Lower leg skin (tissue), 4 donors: ENCODE measurements at regions not wholly inside any gene's neighbourhood (a gene's known extent, or its start where the extent isn't known, plus 50 kb on each side); places are given as distances from the start of the nearest gene placed in this dataset.

Experiments used
- DNase-seq, 2 donors: peaks; one replicate each; pipeline ENCODE4 v3.0.0-alpha.2; 2019; ENCODE audit warnings: low spot score in 2 of 2
- H3K4me3 ChIP-seq: fragments of 200-600 bp; sonication (generic); 2 replicates; pipeline ENCODE4 v1.5.1; 2017; ENCODE audit warnings: mild to moderate bottlenecking, low read depth; ENCODE audit not compliant: poor library complexity, severe bottlenecking
- POLR2A ChIP-seq, 2 donors: fragments of 450-650 bp; IDR thresholded peaks; one replicate each; pipeline ENCODE4 v1.6.1; 2016 to 2017; ENCODE audit warnings: antibody characterized with exemption in 2 of 2, mild to moderate bottlenecking in 1 of 2, moderate library complexity in 1 of 2
- WGBS, 2 donors: methylation state at CpG; one replicate each; pipeline ENCODE4 v1.1.5; 2018; 5-methylcytosine and 5-hydroxymethylcytosine counted together
- intact Hi-C: fragments of 100-400 bp; cut with DNase I; formaldehyde crosslinking; loops from one replicate; pipeline ENCODE4 v1.15.0; 2023; ENCODE audit warnings: low total_unique reads
- TF ChIP-seq, protein P1 (sequence below), 3 donors: fragments of 450-650 bp; IDR thresholded peaks; one replicate each; pipeline ENCODE4 v1.5.1; 2016; ENCODE audit warnings: antibody characterized with exemption in 3 of 3, mild to moderate bottlenecking in 3 of 3, moderate library complexity in 2 of 3

DNA sequence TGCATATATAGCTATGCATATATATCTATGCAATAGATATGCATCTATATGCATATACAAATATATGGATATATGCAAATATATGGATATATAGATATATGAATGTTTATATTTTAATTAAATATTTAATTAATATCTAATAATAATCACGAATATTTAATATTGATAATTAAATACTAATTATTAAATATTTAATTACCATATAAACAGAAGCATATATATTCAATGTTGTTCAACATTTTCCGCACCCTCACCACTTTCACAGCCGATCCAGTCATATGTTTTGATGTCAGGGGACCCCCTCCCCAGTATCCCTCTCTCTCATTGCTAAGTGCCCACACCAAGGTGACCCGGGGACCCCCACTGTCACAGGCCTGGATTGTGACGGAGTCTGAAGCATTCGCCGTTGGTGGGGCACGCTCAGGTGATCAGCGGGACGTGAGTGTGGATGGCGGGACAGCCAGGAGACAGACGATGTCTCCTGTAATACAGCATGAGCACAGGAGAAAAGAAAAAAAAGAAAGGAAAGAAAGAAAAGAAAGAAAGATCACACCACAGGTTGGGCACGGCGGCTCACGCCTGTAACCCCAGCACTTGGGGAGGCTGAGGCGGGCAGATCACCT, 199.7 kb downstream of the CRLF2 start:
- peak in 1 of 2 donors; percentile 45 for DNase-seq
- TF ChIP-seq, protein P1, sequence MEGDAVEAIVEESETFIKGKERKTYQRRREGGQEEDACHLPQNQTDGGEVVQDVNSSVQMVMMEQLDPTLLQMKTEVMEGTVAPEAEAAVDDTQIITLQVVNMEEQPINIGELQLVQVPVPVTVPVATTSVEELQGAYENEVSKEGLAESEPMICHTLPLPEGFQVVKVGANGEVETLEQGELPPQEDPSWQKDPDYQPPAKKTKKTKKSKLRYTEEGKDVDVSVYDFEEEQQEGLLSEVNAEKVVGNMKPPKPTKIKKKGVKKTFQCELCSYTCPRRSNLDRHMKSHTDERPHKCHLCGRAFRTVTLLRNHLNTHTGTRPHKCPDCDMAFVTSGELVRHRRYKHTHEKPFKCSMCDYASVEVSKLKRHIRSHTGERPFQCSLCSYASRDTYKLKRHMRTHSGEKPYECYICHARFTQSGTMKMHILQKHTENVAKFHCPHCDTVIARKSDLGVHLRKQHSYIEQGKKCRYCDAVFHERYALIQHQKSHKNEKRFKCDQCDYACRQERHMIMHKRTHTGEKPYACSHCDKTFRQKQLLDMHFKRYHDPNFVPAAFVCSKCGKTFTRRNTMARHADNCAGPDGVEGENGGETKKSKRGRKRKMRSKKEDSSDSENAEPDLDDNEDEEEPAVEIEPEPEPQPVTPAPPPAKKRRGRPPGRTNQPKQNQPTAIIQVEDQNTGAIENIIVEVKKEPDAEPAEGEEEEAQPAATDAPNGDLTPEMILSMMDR (IDR thresholded peaks at IDR 0.05): no peak
- TF ChIP-seq POLR2A (IDR thresholded peaks at IDR 0.05): no peak
- WGBS, 2 donors: 85 to 90% methylated on average over 16 of the region's 16 CpGs
- intact Hi-C loops: no loop called here
- H3K4me3 ChIP-seq: no peak overlapping the region

DNA sequence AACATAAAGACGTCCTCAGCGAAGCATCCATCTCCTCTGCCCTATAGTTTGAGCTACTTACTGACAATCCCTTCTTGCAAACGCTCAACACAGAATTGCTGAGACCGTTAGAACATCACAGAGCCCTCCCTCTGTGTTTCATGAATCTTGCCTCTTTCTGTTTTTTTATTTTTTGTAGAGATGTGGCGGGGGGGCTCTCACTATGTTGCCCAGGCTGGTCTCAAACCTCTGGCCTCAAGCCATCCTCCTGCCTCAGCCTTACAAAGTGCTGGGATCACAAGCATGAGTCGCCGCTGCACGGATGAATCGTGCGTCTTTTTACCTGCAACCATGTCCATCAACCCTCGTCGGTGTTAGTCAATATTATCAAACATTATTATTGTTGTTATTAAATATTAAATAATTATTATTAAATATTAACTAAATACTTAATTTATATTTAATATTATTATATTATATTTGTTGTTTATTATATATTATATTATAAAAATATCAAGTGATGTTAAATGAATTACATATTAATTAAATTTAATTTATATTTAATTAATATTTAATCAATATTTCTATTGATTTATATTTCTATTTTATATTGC, 200.7 kb downstream of the CRLF2 start:
- WGBS, 2 donors: 84 to 86% methylated on average over 12 of the region's 12 CpGs
- no peak for TF ChIP-seq POLR2A (IDR thresholded peaks at IDR 0.05)
- TF ChIP-seq, protein P1 (IDR thresholded peaks at IDR 0.05): no peak
- DNase-seq: peak in 1 of 2 donors; percentile 67
- no peak overlapping the region for H3K4me3 ChIP-seq
- intact Hi-C loops: no loop called here

DNA sequence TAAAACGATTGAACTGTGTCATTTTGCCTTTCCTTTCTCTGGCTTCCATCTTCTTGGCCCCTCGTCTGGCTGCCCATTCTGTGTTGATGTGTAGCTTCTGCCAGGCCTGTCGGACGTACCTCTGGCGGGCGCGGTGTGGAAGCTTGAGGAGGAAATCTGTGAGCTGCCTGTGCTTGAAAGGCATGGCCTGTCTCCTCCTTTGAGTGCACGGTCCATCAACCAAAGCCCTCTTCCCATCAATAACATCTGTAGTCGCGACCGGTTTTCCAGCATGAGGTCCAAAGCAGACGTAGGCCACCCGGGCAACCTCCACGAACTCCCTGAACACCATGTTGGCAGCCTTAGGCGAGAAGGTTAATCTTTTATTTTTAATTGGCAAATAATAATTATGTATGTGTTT, 202.7 kb downstream of the CRLF2 start:
- 85 to 89% methylated on average over 15 of the region's 15 CpGs for WGBS, 2 donors
- intact Hi-C loops: no loop called here
- TF ChIP-seq, protein P1 (IDR thresholded peaks at IDR 0.05): no peak
- TF ChIP-seq POLR2A (IDR thresholded peaks at IDR 0.05): no peak
- DNase-seq: no peak
- no peak overlapping the region for H3K4me3 ChIP-seq

DNA sequence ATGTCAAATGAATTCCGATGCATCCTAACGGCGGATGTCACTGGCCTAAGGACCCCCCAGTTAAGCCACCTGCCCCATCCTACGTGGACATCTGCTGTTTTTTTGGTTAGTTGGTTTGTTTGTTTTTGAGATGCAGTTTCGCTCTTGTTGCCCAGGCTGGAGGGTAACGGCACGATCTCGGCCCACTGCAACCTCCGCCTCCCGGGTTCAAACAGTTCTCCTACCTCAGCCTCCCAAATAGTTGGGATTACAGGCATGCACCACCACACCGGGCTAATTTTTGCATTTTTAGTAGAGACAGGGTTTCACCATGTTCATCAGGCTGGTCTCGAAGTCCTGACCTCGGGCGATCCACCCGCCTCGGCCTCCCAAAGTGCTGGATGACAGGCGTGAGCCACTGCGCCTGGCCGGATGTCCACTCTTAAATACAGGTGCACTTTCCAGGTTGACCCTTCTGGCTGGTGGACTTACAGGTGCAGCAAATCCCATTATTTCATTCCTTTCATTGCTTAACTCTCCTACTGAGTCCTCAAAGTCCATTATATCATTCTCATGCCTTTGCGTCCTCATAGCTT, 206.2 kb downstream of the CRLF2 start:
- intact Hi-C loops: no loop called here
- DNase-seq: no peak
- WGBS, 2 donors: 92 to 93% methylated on average over 20 of the region's 20 CpGs
- TF ChIP-seq POLR2A (IDR thresholded peaks at IDR 0.05): no peak
- TF ChIP-seq, protein P1 (IDR thresholded peaks at IDR 0.05): no peak
- no peak overlapping the region for H3K4me3 ChIP-seq

DNA sequence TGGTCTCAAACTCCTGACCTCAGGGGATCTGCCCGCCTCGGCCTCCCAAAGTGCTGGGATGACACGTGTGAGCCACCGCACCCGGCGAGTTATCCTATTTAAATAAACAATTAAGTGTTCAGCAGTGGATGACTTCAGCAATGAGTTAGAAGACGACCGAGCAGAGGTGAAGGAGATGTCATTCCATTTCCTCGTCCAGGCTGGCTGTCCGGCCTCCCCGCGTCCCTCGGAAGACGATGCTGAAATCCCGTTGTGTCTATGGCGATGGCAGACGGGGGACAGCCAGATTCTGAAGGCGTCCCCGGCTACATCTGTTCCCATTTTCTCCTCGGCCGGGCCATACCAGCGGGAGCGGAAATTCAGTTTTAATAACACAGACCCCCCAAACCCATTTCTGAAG, 209.8 kb downstream of the CRLF2 start:
- TF ChIP-seq POLR2A (IDR thresholded peaks at IDR 0.05): no peak
- TF ChIP-seq, protein P1 (IDR thresholded peaks at IDR 0.05): no peak
- intact Hi-C loops: no loop called here
- H3K4me3 ChIP-seq: no peak overlapping the region
- DNase-seq: peak in 1 of 2 donors; percentile 70
- WGBS, 2 donors: 72 to 74% methylated on average over 23 of the region's 23 CpGs
